Heart left ventricle (tissue), 13 donors: ENCODE measurements at regions not wholly inside any gene's neighbourhood (a gene's known extent, or its start where the extent isn't known, plus 50 kb on each side); places are given as distances from the start of the nearest gene placed in this dataset.

Experiments used
- CTCF ChIP-seq, 12 donors: fragments of 200-600 bp; sonication (generic) in 4 of 12; IDR thresholded peaks; one replicate each; pipeline versions ENCODE4 v1.5.0 to v1.8.0; 2018 to 2022; ENCODE audit warnings: antibody characterized with exemption in 12 of 12, mild to moderate bottlenecking in 5 of 12
- POLR2A ChIP-seq, 2 donors: fragments of 450-650 bp; IDR thresholded peaks; one replicate each; pipeline ENCODE4 v1.6.1; 2017; ENCODE audit warnings: antibody characterized with exemption in 2 of 2, mild to moderate bottlenecking in 2 of 2, moderate library complexity in 2 of 2
- donor health status: ischemic (EF 13 %, LVEDD 7.1; RV severe dilation, severe dysfunction).
- donor health status: DM: no; HTN: yes; CAD: no.
- donor health status: DM: no; HTN: no; CAD: no.
- donor health status: ischemic (EF 25% LVEDD 6.9; RV normal size, moderate dysfunction).
- donor health status: ischemic (EF 25% LVEDD 5.7; RV mildly dilated, moderate dysfunction).
- donor health status: ischemic (EF 35%, LVEDD 5.7; RV mildly dilated, moderate dysfunction).
- donor health status: nonischemic (EF 11% LVEDD 7.7; RV severe dilation, severe dysfunction).
- donor health status: DM: yes; HTN: yes; CAD: no.
- donor health status: PGD.
- donor health status: ischemic (EF 29% LVEDD 5.4; RV normal size, mild dysfunction).
- donor health status: nonischemic (EF 23%, LVEDD 6.1; RV moderate dilation, normal function).

- TF ChIP-seq POLR2A (IDR thresholded peaks at IDR 0.05) (no peak), CTCF (IDR thresholded peaks at IDR 0.05) (no peak)
Measured at GRCh38 chr3:139151530-139151929, 106.8 kb upstream of the PRR23C start.
